SK-N-SH treated with all-trans-retinoic acid at 6 μM for 48 hours (cell line): ENCODE measurements at regions not wholly inside any gene's neighbourhood (a gene's known extent, or its start where the extent isn't known, plus 50 kb on each side); places are given as distances from the start of the nearest gene placed in this dataset.

Experiments
- ARNTL ChIP-seq: fragments of 450-650 bp; formaldehyde crosslinking; IDR thresholded peaks from 2 replicates; pipeline ENCODE4 v1.5.0; 2020; ENCODE audit warnings: low read depth, mild to moderate bottlenecking, moderate library complexity, borderline replicate concordance
- BACH2 ChIP-seq: fragments of 250-450 bp; sonication (Bioruptor Pico); IDR thresholded peaks from 2 replicates; pipeline ENCODE4 v1.9.0; 2021; ENCODE audit warnings: mild to moderate bottlenecking, borderline replicate concordance
- GLIS3 ChIP-seq: fragments of 250-450 bp; sonication (Bioruptor Pico); IDR thresholded peaks from 2 replicates; pipeline ENCODE4 v1.5.0; 2020; ENCODE audit warnings: mild to moderate bottlenecking, moderate library complexity
- RARB ChIP-seq: fragments of 250-450 bp; sonication (Bioruptor Pico); IDR thresholded peaks from 2 replicates; pipeline ENCODE4 v1.8.0; 2021; ENCODE audit warnings: mild to moderate bottlenecking, moderate library complexity
- ZFP3 ChIP-seq: fragments of 250-450 bp; sonication (Bioruptor Pico); IDR thresholded peaks from 2 replicates; pipeline ENCODE4 v1.5.0; 2020; ENCODE audit warnings: mild to moderate bottlenecking, moderate library complexity
- TF ChIP-seq, protein P1 (sequence below): fragments of 250-450 bp; sonication (Bioruptor Pico); IDR thresholded peaks from 2 replicates; pipeline ENCODE4 v1.8.0; 2020; ENCODE audit warnings: mild to moderate bottlenecking, moderate library complexity, borderline replicate concordance

DNA sequence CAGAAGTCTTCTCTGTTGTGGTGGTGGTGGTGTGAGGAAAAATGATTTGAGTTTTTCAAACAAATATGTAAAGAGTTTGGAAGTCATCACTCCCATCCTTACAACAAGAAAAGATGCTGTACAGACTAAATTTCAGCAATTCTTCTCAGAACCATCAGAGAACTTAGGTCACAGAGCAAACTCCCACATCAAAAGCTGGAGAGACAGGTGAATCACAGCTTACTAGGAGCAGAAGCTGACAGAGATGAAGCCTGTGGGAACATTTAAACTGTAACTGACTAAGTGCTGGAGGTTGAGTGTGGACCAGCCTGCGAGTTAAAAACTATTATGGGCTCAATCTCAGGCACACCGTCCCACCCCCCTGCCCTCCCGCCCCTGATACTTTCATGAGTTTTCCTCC lies 97.3 kb downstream of the AKR1D1 start:
- TF ChIP-seq, protein P1, sequence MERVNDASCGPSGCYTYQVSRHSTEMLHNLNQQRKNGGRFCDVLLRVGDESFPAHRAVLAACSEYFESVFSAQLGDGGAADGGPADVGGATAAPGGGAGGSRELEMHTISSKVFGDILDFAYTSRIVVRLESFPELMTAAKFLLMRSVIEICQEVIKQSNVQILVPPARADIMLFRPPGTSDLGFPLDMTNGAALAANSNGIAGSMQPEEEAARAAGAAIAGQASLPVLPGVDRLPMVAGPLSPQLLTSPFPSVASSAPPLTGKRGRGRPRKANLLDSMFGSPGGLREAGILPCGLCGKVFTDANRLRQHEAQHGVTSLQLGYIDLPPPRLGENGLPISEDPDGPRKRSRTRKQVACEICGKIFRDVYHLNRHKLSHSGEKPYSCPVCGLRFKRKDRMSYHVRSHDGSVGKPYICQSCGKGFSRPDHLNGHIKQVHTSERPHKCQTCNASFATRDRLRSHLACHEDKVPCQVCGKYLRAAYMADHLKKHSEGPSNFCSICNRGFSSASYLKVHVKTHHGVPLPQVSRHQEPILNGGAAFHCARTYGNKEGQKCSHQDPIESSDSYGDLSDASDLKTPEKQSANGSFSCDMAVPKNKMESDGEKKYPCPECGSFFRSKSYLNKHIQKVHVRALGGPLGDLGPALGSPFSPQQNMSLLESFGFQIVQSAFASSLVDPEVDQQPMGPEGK = no peak
- no peak for TF ChIP-seq GLIS3 (CRISPR knock-in tag)
- no peak for TF ChIP-seq ARNTL
- no peak for TF ChIP-seq RARB
- no peak for TF ChIP-seq BACH2 (CRISPR knock-in tag)
- no peak for TF ChIP-seq ZFP3 (CRISPR knock-in tag)
